ENCODE measurements at regions not wholly inside any gene's neighbourhood (a gene's known extent, or its start where the extent isn't known, plus 50 kb on each side); places are given as distances from the start of the nearest gene placed in this dataset.

- DNase-seq (ENCODE audit: low read depth in 2 of 2) = no peak
Observed at GRCh38 chr2:220433131-220433530, 805.7 kb downstream of the SLC4A3 start.

- DNase-seq (ENCODE audit: low read depth in 2 of 2) = no peak
Observed at GRCh38 chr2:220434385-220434784, 807.0 kb downstream of the SLC4A3 start.

DNA sequence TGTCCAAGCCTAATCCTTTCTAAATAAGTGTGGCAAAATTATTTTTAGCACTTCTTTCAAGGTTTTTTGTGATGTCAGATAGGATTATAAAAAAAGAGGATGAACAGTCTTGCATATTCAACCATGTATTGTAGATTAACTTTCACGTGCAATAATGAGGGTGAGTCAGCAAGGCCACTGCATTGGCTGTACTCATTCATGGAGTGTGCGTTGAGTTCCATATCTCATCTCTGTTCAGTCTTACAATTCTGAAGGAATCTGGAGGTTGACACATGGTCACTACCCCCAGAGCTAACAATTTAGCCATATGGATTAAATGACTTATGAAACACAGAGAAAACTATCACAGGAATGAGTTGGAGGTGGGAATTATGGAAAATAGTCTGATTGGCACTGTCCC lies 810.5 kb downstream of the SLC4A3 start:
- no peak for DNase-seq (ENCODE audit: low read depth in 2 of 2)

DNA sequence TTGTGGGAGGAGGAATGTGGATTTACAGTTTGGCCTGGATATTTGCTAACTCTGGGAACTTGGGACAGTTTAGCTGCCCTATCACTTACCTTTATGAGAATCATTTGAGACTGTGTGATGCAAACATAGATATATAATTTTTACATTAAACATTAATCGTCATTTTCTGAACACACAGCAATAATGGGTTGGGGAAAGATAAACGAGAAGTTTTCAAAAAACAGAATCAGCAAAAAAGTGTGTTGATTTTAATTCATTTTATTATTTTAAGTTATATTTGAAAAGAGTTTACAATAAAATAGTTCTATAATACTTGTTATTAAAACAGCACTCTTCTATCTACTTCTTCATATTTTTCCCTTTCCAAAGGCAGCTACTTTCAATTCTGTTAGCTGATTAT lies 813.3 kb downstream of the SLC4A3 start:
- no peak for DNase-seq (ENCODE audit: low read depth in 2 of 2)

DNA sequence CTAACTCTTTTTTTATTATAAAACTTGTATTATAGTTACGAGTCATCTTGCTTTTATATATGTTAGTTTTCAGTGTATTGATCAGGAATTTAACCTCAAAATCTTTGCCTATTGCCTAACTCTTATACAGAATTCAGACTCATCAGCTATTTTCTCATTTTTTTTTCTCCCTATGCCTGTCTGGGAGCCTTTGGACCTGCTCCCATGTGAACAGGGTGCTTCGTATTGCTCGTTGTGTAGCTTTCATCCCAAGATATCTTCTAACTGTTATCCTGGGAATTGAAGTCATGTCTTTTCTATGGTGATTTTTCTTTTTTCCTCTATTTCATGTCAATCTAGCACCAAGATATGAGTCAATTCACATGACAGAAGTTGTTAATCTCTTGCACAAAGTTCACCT lies 814.0 kb downstream of the SLC4A3 start:
- DNase-seq (ENCODE audit: low read depth in 2 of 2) = no peak

GRCh38 chr2:220442012-220442411 lies 814.6 kb downstream of the SLC4A3 start:
- no peak for DNase-seq (ENCODE audit: low read depth in 2 of 2)

DNA sequence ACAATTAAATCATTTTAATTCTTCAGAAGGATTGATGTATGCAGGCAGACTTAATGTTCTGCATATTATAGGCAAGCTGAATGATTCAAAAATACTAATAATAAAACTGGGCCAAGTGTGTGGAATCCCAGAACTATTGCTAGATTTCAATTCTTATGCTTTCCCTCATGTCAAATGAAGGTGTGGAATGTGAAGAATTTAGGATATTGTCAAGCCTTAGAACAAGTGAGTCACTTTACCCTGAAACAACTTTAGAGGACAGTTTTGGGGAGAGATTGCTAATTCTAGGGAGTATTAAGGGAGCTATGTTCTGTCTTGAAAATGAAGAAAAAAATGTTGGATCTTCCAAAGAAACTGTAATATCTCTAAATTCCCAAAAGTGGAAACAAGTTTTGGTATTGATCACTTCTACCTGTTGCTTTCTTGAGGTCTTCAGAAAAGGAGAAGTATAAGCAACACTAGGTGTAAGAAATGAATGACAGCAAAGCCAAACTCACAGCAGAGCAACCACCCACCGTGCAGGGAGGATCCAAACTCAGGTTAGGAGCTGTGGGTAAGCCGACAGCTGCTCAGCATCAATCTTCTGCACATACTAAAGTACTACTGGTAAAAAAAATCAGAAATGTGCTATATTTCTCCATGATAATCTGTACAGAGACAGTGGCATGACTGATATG lies 818.1 kb downstream of the SLC4A3 start:
- DNase-seq (ENCODE audit: low read depth in 2 of 2) = no peak

DNA sequence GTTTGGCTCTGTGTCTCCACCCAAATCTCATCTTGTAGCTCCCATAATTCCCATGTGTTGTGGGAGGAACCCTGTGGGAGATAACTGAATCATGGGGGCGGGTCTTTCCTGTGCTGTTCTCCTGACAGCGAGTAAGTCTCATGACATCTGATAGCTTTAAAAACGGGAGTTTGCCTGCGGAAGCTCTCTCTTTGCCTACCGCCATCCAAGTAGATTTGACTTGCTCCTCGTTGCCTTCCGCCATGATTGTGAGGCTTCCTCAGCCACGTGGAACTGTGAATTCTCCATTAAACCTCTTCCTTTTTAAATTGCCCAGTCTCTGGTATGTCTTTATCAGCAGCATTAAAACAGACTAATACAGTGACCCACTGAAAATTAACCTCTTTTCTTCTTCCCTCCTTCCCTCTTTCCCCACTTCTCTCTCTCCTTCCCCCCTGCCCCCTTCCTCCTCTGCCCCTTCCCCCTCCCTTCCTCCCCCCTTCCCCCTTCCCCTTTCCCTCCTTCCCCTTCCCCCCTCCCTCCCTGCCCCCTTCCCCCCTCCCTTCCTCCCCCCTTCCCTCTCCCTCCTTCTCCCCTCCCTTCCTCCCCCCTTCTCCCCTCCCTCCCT lies 818.8 kb downstream of the SLC4A3 start:
- DNase-seq (ENCODE audit: low read depth in 2 of 2) = no peak

DNA sequence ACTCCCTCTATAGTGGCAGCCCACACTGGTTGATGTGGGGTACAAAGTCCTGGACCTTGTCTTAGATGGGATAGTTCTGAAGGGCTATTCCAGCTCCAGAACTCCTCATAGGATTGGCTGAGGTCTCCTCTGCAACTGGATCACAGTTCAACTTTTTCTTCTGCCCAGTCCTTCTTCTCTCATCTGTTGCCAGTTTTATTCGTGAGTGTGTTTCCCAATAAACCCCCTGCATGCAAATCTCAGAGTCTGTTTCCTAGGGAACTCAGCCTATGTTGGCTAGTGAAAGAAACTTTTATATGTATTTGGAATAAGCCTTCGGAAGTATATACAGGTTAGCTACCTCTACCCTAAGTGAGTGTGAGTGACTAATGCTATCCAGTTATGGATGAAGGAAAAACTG lies 823.4 kb downstream of the SLC4A3 start:
- no peak for DNase-seq (ENCODE audit: low read depth in 2 of 2)

DNA sequence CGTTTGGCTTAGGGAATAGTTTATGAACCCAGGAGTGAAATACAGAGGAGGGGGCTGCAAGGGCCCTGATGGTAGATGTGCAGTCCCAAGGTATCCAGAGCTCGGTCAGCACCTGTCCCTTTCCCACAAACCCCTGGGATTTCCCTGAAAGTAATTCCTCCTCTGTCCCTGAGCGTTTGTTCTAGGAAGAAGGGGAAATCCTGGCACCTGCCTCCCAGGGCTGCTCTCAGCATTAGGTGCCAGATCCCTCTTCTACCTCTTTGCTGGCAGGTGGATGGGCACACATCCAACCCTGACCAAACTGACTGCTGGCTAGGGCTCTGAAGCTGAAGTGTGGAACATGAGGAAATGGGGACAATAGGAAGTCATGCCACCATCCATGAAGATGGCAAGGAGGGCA lies 824.0 kb downstream of the SLC4A3 start:
- DNase-seq (ENCODE audit: low read depth in 2 of 2) = no peak

- DNase-seq (ENCODE audit: low read depth in 2 of 2) = no peak
Observed at GRCh38 chr2:220452561-220452960, 825.1 kb downstream of the SLC4A3 start.

DNA sequence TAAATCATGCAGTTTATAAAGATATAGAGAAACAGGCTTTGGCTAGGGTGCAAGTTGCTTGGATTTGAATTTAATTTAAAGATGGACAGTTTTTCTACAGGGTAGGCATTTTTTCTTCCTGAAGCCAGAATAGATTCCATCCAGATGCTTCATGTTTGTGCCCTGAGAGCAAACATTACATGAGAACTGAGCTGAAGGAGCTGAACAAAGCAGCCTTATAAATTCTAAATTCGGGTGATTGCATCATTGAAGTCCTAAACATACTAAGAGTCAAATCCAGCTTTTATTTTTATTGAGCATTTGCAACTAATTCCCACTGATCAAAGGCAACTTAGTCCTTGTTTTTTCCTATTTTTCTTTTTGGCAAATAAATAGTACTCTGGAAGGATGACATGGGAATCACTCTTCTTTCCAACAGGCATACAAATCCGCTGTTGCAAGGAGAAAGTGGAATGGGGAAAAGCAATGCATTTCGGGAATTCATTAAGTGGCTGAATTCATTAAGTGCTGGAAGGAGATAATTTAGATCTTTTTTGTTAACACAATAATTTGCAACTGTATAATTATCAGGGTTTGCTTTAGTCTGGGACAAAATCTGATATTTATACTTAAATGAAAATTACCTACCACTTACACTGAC lies 828.0 kb downstream of the SLC4A3 start:
- no peak for DNase-seq (ENCODE audit: low read depth in 2 of 2)

DNA sequence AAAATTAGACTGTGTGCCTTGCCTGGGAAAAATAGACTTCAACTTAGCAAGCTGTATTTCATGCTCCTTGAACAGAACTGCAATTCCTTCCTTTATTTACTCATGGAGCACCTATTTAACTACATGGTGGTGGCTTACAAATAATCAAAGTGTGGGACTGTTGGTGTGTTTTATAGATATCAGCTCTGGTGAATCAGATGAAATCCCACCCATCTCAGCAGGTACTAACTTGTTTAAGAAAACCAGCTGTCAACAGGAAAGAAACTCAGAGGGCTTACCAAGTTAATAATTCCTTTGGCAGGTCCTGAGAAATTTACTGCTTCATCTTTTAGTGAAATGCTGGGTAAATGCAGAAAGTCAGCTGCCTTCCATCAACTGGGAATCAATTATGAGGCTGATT lies 830.6 kb downstream of the SLC4A3 start:
- no peak for DNase-seq (ENCODE audit: low read depth in 2 of 2)

DNA sequence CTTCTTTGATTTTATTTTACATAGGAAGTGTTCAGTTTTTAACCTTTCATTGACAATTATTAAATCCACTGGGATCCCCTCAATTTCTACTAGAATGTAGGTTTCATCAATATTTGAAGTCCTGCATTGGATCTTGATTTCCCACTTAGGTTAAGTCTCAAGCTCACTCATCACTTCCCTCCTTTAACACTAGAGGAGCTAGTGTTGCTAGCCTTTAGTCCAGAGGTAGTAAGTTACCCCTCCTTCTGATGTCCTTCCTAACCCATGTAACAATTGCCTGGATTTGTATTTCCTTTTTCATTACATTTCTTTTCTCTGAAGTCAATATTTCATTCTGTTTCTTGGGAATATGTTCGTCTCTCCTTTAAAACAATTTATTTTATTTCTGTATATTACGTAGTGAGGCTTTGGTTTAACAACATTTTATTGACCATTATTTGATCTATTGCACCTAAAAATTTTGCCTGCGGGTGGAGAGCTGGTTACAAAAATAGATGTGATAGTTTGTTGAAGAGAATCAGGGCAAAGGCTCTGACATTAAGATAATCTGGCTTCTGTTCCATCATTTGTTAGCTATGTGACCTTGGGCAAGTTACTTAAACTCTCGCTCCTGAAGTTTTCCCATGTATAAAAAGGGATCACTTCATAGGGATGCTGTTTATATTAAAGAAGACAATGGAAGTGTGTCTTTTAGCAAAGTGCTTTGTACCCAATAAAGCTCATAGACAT lies 833.0 kb downstream of the SLC4A3 start:
- no peak for DNase-seq (ENCODE audit: low read depth in 2 of 2)

DNA sequence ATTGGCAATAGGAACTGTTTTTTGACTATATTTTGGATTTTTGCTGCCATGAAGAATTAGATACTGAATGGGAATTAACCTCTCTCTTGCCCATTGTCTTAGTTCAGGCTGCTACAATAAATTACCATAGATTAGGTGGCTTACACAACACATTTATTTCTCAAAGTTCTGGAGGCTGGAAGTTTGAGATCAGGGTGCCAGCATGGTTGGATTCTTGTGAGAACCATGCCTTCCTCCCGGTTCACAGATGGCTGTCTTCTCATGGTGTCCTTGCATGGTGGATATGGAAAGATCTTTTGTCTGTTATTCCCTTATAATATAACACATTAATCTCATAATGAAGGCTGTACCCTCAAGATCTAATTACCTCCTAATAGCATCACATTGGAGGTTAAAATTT lies 836.4 kb downstream of the SLC4A3 start:
- DNase-seq (ENCODE audit: low read depth in 2 of 2) = no peak

GRCh38 chr2:220465700-220466099 lies 838.3 kb downstream of the SLC4A3 start:
- DNase-seq (ENCODE audit: low read depth in 2 of 2) = no peak

DNA sequence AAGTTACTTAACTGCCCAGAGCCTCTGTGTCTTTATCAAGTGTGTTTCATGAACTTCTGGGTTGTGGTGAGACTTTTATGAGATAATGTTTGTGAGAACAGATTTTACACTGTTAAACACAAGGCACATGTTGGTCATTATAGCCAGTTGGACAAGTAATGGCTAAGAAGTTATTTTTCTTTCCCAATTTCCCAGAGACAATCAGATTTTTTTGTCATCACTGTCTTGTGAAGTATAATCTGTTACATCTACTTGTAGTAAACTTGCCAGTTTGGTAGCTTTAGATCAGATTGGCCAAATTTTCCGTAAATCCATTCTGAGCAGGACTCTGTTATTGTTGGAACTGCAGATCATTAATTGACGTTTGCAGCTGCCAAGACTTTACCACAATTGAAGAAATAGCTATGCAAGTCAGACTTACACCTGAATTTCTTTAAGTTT lies 838.8 kb downstream of the SLC4A3 start:
- DNase-seq (ENCODE audit: low read depth in 2 of 2) = no peak

DNA sequence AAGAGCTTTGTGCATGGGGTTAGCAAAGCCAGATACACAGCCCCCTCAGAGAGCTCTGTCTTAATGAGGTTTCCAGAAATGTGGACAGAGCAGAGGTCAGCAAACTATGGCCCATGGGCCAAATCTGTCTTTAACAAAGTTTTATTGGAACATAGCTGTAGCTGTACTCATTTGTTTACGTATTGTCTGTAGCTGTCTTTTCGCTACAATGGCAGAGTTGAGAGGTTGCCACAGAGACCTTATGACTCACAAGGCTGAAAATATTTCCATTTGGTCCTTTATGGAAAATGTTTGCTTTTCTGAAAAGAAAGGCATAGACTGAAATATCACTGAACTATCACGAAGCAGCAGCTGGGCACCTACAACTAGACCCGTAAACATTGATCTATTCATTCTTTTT lies 841.8 kb downstream of the SLC4A3 start:
- DNase-seq (ENCODE audit: low read depth in 2 of 2) = no peak

- no peak for DNase-seq (ENCODE audit: low read depth in 2 of 2)
Observed at GRCh38 chr2:220473611-220474010, 846.2 kb downstream of the SLC4A3 start.

GRCh38 chr2:220476877-220477276 lies 849.4 kb downstream of the SLC4A3 start:
- DNase-seq (ENCODE audit: low read depth in 2 of 2) = no peak

GRCh38 chr2:220478305-220479058 lies 851.1 kb downstream of the SLC4A3 start:
- no peak for DNase-seq (ENCODE audit: low read depth in 2 of 2)

DNA sequence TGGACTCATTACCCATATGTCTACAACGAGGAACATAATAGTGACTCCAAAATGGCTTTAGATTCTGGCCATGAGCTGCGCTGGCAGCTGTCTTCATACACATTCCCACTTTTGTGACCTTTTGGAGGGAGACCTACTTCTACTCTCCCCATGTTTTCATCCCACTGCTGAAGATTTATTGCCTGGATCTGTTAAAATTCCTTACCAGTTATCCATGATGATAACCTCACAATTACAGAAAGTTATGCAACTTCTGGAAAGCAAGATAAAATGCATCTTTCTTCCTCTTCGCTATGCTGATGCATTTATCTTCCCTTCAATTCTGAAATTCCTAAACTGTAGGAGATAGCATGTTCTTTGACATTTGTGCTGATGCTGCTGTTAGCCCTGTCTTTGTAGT lies 855.3 kb downstream of the SLC4A3 start:
- no peak for DNase-seq (ENCODE audit: low read depth in 2 of 2)
